Activated naive CD8-positive, alpha-beta T cell treated with anti-CD3 and anti-CD28 coated beads for 36 hours (primary cell): ENCODE measurements at regions not wholly inside any gene's neighbourhood (a gene's known extent, or its start where the extent isn't known, plus 50 kb on each side); places are given as distances from the start of the nearest gene placed in this dataset.

ENCODE experiments used
- DNase-seq: peaks from one replicate; pipeline ENCODE4 v3.0.0; 2021
- H3K27ac Mint-ChIP-seq: one replicate; pipeline ENCODE4 v1.8.0; 2022; ENCODE audit warnings: mild to moderate bottlenecking, moderate library complexity, mixed read lengths
- H3K27me3 Mint-ChIP-seq: one replicate; pipeline ENCODE4 v1.8.0; 2022; ENCODE audit warnings: mild to moderate bottlenecking, mixed read lengths
- H3K36me3 Mint-ChIP-seq: one replicate; pipeline ENCODE4 v1.8.0; 2021; ENCODE audit warnings: mild to moderate bottlenecking, mixed read lengths
- H3K4me1 Mint-ChIP-seq: one replicate; pipeline ENCODE4 v1.8.0; 2021; ENCODE audit warnings: mixed read lengths
- H3K4me3 Mint-ChIP-seq: one replicate; pipeline ENCODE4 v1.8.0; 2022; ENCODE audit warnings: mild to moderate bottlenecking, moderate library complexity, mixed read lengths
- H3K9me3 Mint-ChIP-seq: one replicate; pipeline ENCODE4 v1.8.0; 2022; ENCODE audit warnings: mixed read lengths

GRCh38 chr10:52836816-52837215 is 64.2 kb upstream of the MBL2 start:
- H3K27me3 Mint-ChIP-seq: no peaks in the 10 kb centered on the region
- no peaks in the 10 kb centered on the region for H3K4me1 Mint-ChIP-seq
- no peak overlapping the region for H3K4me3 Mint-ChIP-seq
- H3K9me3 Mint-ChIP-seq: peaks cover 22% of the 10 kb centered on the region
- no peaks in the 10 kb centered on the region for H3K36me3 Mint-ChIP-seq
- no peak overlapping the region for H3K27ac Mint-ChIP-seq
- no peak for DNase-seq
